Skeletal muscle tissue (tissue), 3 donors: ENCODE measurements at regions not wholly inside any gene's neighbourhood (a gene's known extent, or its start where the extent isn't known, plus 50 kb on each side); places are given as distances from the start of the nearest gene placed in this dataset.

Experiments
- H3K27ac ChIP-seq: one replicate; pipeline ENCODE4 v1.7.0; 2013; ENCODE audit warnings: mild to moderate bottlenecking, low read depth, low read length, inconsistent platforms
- H3K27me3 ChIP-seq, 3 donors: one replicate each; pipeline ENCODE4 v1.7.0; 2013; ENCODE audit warnings: low read length in 3 of 3; ENCODE audit not compliant: control insufficient read depth in 3 of 3, insufficient read depth in 3 of 3
- H3K36me3 ChIP-seq, 3 donors: one replicate each; pipeline ENCODE4 v1.7.0; 2013; ENCODE audit warnings: low read length in 3 of 3; ENCODE audit not compliant: control insufficient read depth in 3 of 3, insufficient read depth in 3 of 3
- H3K4me1 ChIP-seq, 3 donors: one replicate each; pipeline ENCODE4 v1.7.0; 2013; ENCODE audit warnings: low read length in 3 of 3, mild to moderate bottlenecking in 3 of 3; ENCODE audit not compliant: control insufficient read depth in 3 of 3, insufficient read depth in 3 of 3
- H3K4me3 ChIP-seq, 3 donors: one replicate each; pipeline ENCODE4 v1.7.0; 2013; ENCODE audit warnings: low read length in 3 of 3
- H3K9ac ChIP-seq, 3 donors: one replicate each; pipeline ENCODE4 v1.7.0; 2013; ENCODE audit warnings: low read length in 3 of 3, mild to moderate bottlenecking in 3 of 3, moderate library complexity in 2 of 3, low read depth in 1 of 3
- H3K9me3 ChIP-seq, 3 donors: one replicate each; pipeline ENCODE4 v1.7.0; 2013; ENCODE audit warnings: low read length in 3 of 3; ENCODE audit not compliant: control insufficient read depth in 3 of 3
- donor health status: Osteomylitis.

GRCh38 chr10:29144126-29144525, 144.7 kb upstream of the LYZL1 start:
- no peaks in the 10 kb centered on the region for H3K36me3 ChIP-seq
- no peaks in the 10 kb centered on the region for H3K4me1 ChIP-seq
- no peak overlapping the region for H3K9ac ChIP-seq
- H3K27ac ChIP-seq, result no peak overlapping the region
- no peak overlapping the region for H3K4me3 ChIP-seq
- H3K27me3 ChIP-seq, result peaks cover 0 to 3% (median 0%) of the 10 kb centered on the region in 3 donors
- H3K9me3 ChIP-seq, result no peaks in the 10 kb centered on the region

DNA sequence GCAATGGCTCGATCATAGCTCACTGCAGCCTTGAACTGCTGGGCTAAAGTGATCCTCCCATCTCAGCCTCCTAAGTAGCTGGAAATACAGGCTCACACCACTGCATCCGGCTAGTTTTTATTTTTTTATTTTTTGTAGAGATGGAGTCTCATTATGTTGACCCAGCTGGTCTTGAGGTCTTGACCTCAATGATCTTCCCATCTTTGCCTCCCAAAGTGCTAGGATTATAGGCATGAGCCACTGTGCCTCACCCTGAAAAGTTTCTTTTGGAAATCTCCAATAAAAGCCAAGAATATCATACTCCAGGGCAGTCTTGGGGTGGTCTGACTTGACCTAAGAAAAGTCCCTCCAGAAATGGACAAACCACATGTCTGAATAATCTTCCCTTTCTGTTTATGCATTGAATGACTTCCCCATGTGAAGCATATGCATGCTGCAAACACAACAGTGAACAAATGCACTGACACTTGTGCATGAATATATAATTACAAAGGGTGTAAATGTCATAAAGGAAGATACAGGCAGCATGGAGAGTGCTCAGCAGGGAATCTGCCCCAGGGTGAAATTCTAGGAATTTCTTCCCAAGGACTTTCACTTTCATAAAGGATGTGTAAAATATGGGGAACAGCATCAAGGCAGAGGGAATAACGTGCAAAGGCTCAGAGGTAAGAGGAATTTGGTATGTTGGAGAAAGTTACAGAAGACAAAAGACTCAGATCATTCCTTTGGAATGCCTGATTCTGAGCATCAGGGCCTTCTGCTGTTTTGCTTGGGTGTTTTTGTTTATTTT, 142.4 kb upstream of the LYZL1 start:
- Histone ChIP-seq H3K4me1 (peaks cover 6 to 14% (median 12%) of the 10 kb centered on the region in 3 donors), H3K27me3 (peaks cover 0 to 3% (median 0%) of the 10 kb centered on the region in 3 donors), H3K27ac (no peak overlapping the region), H3K9ac (no peak overlapping the region), H3K9me3 (no peaks in the 10 kb centered on the region), H3K4me3 (no peak overlapping the region), H3K36me3 (no peaks in the 10 kb centered on the region)

DNA sequence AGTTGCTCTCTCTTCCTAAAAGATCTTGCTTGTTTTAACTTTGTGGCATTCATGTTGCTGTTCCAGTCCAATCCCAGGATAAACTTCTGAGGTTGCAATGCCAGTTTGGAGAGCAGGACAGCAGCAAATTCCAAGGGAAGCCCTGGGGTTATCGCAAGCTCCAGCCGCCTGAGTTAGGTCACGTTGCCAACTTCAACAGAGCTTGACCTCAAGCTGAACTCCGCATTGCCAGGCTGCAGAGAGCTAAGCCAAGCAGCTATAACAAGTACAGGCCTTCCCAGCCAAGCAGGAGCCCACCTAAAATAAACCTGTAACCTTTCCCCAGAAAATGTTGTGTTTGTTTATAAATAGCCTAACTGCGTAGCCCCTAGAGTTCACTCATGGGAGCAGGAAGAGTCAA, 138.9 kb upstream of the LYZL1 start:
- Histone ChIP-seq H3K9me3 (no peaks in the 10 kb centered on the region), H3K27ac (no peak overlapping the region), H3K4me1 (peaks cover 6 to 14% (median 12%) of the 10 kb centered on the region in 3 donors), H3K9ac (no peak overlapping the region), H3K27me3 (no peaks in the 10 kb centered on the region), H3K36me3 (no peaks in the 10 kb centered on the region), H3K4me3 (no peak overlapping the region)

DNA sequence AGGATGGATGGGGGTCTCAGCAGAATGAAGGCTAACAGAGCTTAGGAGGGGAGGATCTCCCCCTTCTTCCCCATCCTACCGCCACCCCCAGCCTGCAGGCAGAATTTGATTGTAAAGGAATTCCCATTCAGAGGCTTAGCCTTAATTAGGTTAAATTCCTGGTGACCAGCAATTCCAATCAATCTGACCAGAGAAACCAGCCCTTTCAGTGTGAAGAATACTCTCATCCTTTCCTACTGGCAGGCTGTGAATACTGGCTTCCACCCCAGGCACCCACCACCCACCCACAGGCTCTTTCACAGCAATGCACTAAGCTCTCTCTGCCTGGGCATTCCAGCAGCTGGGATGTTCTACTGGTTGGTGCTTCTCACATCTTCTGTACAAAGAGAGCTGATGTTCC, 137.9 kb upstream of the LYZL1 start:
- Histone ChIP-seq H3K9ac (no peak overlapping the region), H3K27ac (no peak overlapping the region), H3K9me3 (no peaks in the 10 kb centered on the region), H3K4me3 (no peak overlapping the region), H3K36me3 (no peaks in the 10 kb centered on the region), H3K27me3 (no peaks in the 10 kb centered on the region), H3K4me1 (peaks cover 6 to 14% (median 12%) of the 10 kb centered on the region in 3 donors)

DNA sequence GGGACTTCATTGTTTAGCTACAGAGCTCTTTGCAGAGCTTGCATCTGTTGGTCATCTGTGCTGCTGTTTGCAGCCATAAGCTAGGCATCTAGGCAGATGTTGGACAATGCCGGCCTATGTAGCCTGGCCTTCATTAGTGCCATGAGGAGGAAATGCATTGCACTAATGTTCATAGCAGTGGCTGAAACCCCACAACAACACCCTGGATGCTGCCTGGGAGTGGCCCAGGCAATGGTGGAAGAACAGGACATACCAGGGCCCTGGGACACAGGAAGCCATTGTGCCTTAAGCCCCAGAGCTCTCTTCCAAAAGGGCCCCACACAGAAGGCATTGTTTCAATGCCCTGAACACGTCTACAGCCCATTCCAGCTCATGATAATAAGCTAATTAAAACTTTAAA, 131.5 kb upstream of the LYZL1 start:
- Histone ChIP-seq H3K4me1 (no peaks in the 10 kb centered on the region), H3K9me3 (no peaks in the 10 kb centered on the region), H3K4me3 (no peak overlapping the region), H3K27me3 (no peaks in the 10 kb centered on the region), H3K9ac (no peak overlapping the region), H3K36me3 (no peaks in the 10 kb centered on the region), H3K27ac (no peak overlapping the region)

DNA sequence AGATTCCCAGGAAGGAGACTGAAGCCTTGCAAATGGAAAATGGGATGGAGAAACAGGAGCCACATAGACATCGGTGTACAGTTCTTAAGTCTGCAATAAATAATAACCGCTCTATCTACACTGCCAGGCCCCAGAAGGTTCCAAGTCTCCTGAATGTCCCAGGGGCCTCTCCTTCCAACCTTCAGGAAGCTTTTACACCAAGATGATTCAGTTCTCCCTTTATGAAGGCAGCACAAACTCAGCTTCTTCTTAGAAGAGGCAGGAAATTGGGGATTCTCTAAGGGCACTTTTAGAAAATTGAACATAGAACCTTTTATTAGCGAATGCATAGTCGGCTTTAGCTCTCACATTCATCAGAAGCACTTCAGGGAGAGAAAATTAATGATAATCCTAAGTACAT, 130.8 kb upstream of the LYZL1 start:
- H3K27me3 ChIP-seq, result no peaks in the 10 kb centered on the region
- H3K36me3 ChIP-seq, result no peaks in the 10 kb centered on the region
- H3K4me3 ChIP-seq, result no peak overlapping the region
- no peak overlapping the region for H3K27ac ChIP-seq
- no peak overlapping the region for H3K9ac ChIP-seq
- H3K9me3 ChIP-seq, result no peaks in the 10 kb centered on the region
- no peaks in the 10 kb centered on the region for H3K4me1 ChIP-seq

- Histone ChIP-seq H3K9me3 (no peaks in the 10 kb centered on the region), H3K4me1 (no peaks in the 10 kb centered on the region), H3K9ac (no peak overlapping the region), H3K36me3 (no peaks in the 10 kb centered on the region), H3K27me3 (no peaks in the 10 kb centered on the region), H3K4me3 (no peak overlapping the region), H3K27ac (no peak overlapping the region)
Measured at GRCh38 chr10:29160150-29160617, 128.7 kb upstream of the LYZL1 start.

DNA sequence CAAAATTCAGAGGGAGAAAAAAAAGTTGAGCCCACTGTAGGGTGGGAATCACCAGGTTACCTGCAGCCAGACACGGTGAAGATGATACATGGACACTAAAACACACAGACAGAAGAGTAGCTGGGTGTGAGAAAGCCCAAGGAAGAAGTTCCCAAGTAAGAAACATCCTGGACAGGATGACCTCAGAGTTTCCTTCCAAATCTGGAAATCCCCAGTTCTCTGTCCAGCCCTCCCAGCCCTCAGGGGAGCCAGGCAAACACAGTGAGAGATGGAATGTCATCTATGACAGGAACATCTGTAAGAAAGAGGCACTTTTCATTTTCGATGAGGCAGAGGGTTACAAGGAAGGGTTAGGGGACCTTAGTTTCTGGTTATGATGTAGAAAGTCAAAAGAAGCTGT, 125.1 kb upstream of the LYZL1 start:
- no peaks in the 10 kb centered on the region for H3K27me3 ChIP-seq
- no peaks in the 10 kb centered on the region for H3K9me3 ChIP-seq
- no peak overlapping the region for H3K27ac ChIP-seq
- H3K4me1 ChIP-seq, result no peaks in the 10 kb centered on the region
- H3K4me3 ChIP-seq, result no peak overlapping the region
- H3K9ac ChIP-seq, result no peak overlapping the region
- no peaks in the 10 kb centered on the region for H3K36me3 ChIP-seq

DNA sequence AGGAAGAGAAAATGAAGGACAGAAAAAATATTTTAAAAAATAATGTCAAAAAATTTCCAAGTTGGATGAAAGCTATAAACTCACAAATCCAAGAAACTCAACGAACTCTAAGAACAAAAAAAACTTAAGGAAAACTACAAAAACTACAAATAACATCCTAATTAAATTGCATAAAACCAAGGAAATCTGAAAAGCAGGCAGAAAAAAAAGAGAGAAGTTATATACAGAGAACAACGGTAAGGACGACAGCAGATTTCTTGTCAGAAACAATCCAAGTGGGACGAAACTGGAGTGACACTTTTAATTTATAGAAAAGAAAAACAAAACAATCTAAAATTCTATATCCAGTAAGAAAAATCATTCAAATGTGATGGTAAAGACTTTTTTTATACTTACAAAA, 122.2 kb upstream of the LYZL1 start:
- H3K9me3 ChIP-seq, result peaks cover 0 to 3% (median 2%) of the 10 kb centered on the region in 3 donors
- no peaks in the 10 kb centered on the region for H3K36me3 ChIP-seq
- H3K9ac ChIP-seq, result no peak overlapping the region
- H3K27me3 ChIP-seq, result no peaks in the 10 kb centered on the region
- no peak overlapping the region for H3K4me3 ChIP-seq
- H3K4me1 ChIP-seq, result no peaks in the 10 kb centered on the region
- H3K27ac ChIP-seq, result no peak overlapping the region

DNA sequence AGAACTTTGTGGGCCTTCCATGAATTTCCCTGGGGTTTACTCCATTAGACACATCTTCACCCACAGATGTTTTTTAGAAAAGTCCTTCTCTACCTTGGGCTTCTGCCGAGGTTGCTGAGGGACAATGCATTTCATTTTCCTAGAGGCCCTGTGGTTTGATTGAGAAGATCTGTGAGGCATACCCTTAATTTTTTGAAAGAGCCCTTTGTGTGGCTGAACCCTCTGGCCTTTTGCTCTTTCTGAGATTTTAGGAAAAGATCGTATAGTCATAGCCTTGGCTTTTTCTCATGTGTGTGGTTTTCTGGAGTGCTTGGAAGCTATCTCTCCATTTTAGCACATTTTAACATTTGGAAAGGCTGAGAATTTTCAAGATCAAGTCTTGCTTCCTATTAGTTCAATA, 119.8 kb upstream of the LYZL1 start:
- H3K9ac ChIP-seq, result no peak overlapping the region
- no peaks in the 10 kb centered on the region for H3K36me3 ChIP-seq
- no peak overlapping the region for H3K27ac ChIP-seq
- H3K4me3 ChIP-seq, result no peak overlapping the region
- no peaks in the 10 kb centered on the region for H3K4me1 ChIP-seq
- H3K9me3 ChIP-seq, result peaks cover 0 to 3% (median 2%) of the 10 kb centered on the region in 3 donors
- no peaks in the 10 kb centered on the region for H3K27me3 ChIP-seq
